NCI-H2107 treated with DMSO at 0.1 percent for 48 hours (cell line): ENCODE measurements at regions not wholly inside any gene's neighbourhood (a gene's known extent, or its start where the extent isn't known, plus 50 kb on each side); places are given as distances from the start of the nearest gene placed in this dataset.
"Not testable (repeated sequence)": the region's sequence is repeated elsewhere in the genome, so short reads cannot be mapped to it uniquely, and the experiment has no call there.

ENCODE experiments used
- DNase-seq: peaks from one replicate; lab custom pipeline; 2025; ENCODE audit not compliant: unreplicated experiment; lab: John Stamatoyannopoulos, UW

- not testable (repeated sequence) for DNase-seq
These were observed 193.9 kb downstream of the KLRB1 start for GRCh38 chr12:9413862-9414261.

GRCh38 chr12:9412459-9412858, 195.3 kb downstream of the KLRB1 start:
- not testable (repeated sequence) for DNase-seq

- DNase-seq, result not testable (repeated sequence)
These were observed 196.0 kb downstream of the KLRB1 start for GRCh38 chr12:9411616-9412268.

GRCh38 chr12:9407425-9407748, 199.2 kb upstream of the PZP start:
- not testable (repeated sequence) for DNase-seq

- DNase-seq, result no peak
These were observed 198.6 kb upstream of the PZP start for GRCh38 chr12:9406564-9407424.

- no peak for DNase-seq
These were observed 197.8 kb upstream of the PZP start for GRCh38 chr12:9405886-9406563.

- DNase-seq, result no peak
These were observed 196.5 kb upstream of the PZP start for GRCh38 chr12:9404469-9405260.

- no peak for DNase-seq
These were observed 195.8 kb upstream of the PZP start for GRCh38 chr12:9404031-9404430.

GRCh38 chr12:9402432-9403040, 194.3 kb upstream of the PZP start:
- not testable (repeated sequence) for DNase-seq

GRCh38 chr12:9396367-9396766, 188.2 kb upstream of the PZP start:
- not testable (repeated sequence) for DNase-seq

GRCh38 chr12:9395220-9395619, 187.0 kb upstream of the PZP start:
- not testable (repeated sequence) for DNase-seq

GRCh38 chr12:9392842-9393241, 184.6 kb upstream of the PZP start:
- no peak for DNase-seq

- peak; percentile 49 for DNase-seq
These were observed 183.6 kb upstream of the PZP start for GRCh38 chr12:9391815-9392214.

- no peak for DNase-seq
These were observed 182.6 kb upstream of the PZP start for GRCh38 chr12:9390761-9391160.

- DNase-seq, result no peak
These were observed 181.6 kb upstream of the PZP start for GRCh38 chr12:9389796-9390195.

- no peak for DNase-seq
These were observed 180.2 kb upstream of the PZP start for GRCh38 chr12:9388379-9388778.

- no peak for DNase-seq
These were observed 179.3 kb upstream of the PZP start for GRCh38 chr12:9387450-9387849.

GRCh38 chr12:9383585-9383984, 175.4 kb upstream of the PZP start:
- DNase-seq, result no peak

GRCh38 chr12:9381619-9382018, 173.4 kb upstream of the PZP start:
- no peak for DNase-seq

GRCh38 chr12:9380650-9381049, 172.5 kb upstream of the PZP start:
- DNase-seq, result no peak
